IMR-90 (cell line): ENCODE measurements at regions not wholly inside any gene's neighbourhood (a gene's known extent, or its start where the extent isn't known, plus 50 kb on each side); places are given as distances from the start of the nearest gene placed in this dataset.

Experiments used
- ATAC-seq: fragments of 200-7000 bp; cut with Tn5 transposase; 2 replicates; pipeline ENCODE4 v1.9.1; 2020; ENCODE audit warnings: low read depth, mild to moderate bottlenecking, moderate library complexity
- BruUV-seq: library from RNA; stranded (reverse); fragments of 400-500 nt; replicated peaks from 2 replicates; lab custom pipeline; 2021; lab: Mats Ljungman, UMichigan
- CTCF ChIA-PET: fragments of 300-600 bp; formaldehyde crosslinking; extraction: SDS; loops from one replicate; lab custom pipeline; 2021; ENCODE audit warnings: antibody characterized with exemption; lab: Yijun Ruan, JAX
- POLR2A ChIA-PET: fragments of 300-600 bp; sonication (Branson Sonifier 250); formaldehyde crosslinking; loops from one replicate; lab custom pipeline; 2022; ENCODE audit warnings: antibody characterized with exemption; ENCODE audit not compliant: unreplicated experiment; lab: Charles Lee
- DNase-seq: peaks from one replicate; pipeline ENCODE4 v3.0.0; 2013
- H2AFZ ChIP-seq: replicated peaks from 2 replicates; pipeline ENCODE3; 2013; ENCODE audit warnings: low read length, mild to moderate bottlenecking; ENCODE audit not compliant: poor library complexity
- H2AK5ac ChIP-seq: 2 replicates; pipeline ENCODE4 v1.6.1; 2013; ENCODE audit warnings: low read depth, low read length, inconsistent platforms
- H2AK9ac ChIP-seq: replicated peaks from 2 replicates; pipeline ENCODE3; 2013; ENCODE audit warnings: mild to moderate bottlenecking, low read depth, low read length, moderate library complexity; ENCODE audit not compliant: poor library complexity
- H2BK120ac ChIP-seq: 2 replicates; pipeline ENCODE4 v1.6.1; 2013; ENCODE audit warnings: low read depth, low read length, inconsistent platforms
- H2BK15ac ChIP-seq: 3 replicates; pipeline ENCODE4 v1.6.1; 2013; ENCODE audit warnings: low read depth, low read length, inconsistent platforms
- H2BK20ac ChIP-seq: 2 replicates; pipeline ENCODE4 v1.6.1; 2013; ENCODE audit warnings: low read depth, mild to moderate bottlenecking, inconsistent platforms, low read length, moderate library complexity
- H2BK5ac ChIP-seq: 2 replicates; pipeline ENCODE4 v1.6.1; 2013; ENCODE audit warnings: mild to moderate bottlenecking, low read depth, low read length, inconsistent platforms; ENCODE audit not compliant: poor library complexity, severe bottlenecking
- H3K14ac ChIP-seq: replicated peaks from 2 replicates; pipeline ENCODE4 v1.6.1; 2013; ENCODE audit warnings: low read depth, low read length, inconsistent platforms
- H3K18ac ChIP-seq: 2 replicates; pipeline ENCODE4 v1.6.1; 2013; ENCODE audit warnings: low read depth, low read length, control low read depth
- H3K23ac ChIP-seq: 2 replicates; pipeline ENCODE4 v1.6.1; 2013; ENCODE audit warnings: low read depth, low read length, inconsistent platforms
- H3K27ac ChIP-seq: 2 replicates; pipeline ENCODE4 v1.5.1; 2013; ENCODE audit warnings: mild to moderate bottlenecking, control low read depth, low read length; ENCODE audit not compliant: insufficient read depth
- H3K27me3 ChIP-seq: 2 replicates; pipeline ENCODE4 v1.6.1; 2013; ENCODE audit warnings: low read length; ENCODE audit not compliant: control insufficient read depth, insufficient read depth
- H3K36me3 ChIP-seq: 2 replicates; pipeline ENCODE4 v1.6.1; 2013; ENCODE audit warnings: low read length, mixed read lengths; ENCODE audit not compliant: control insufficient read depth, insufficient read depth
- H3K4ac ChIP-seq: 2 replicates; pipeline ENCODE4 v1.6.1; 2013; ENCODE audit warnings: low read depth, low read length, inconsistent platforms
- H3K4me1 ChIP-seq: 2 replicates; pipeline ENCODE4 v1.6.1; 2013; ENCODE audit warnings: low read length, mixed read lengths; ENCODE audit not compliant: control insufficient read depth, insufficient read depth
- H3K4me2 ChIP-seq: 2 replicates; pipeline ENCODE4 v1.6.1; 2013; ENCODE audit warnings: low read depth, mild to moderate bottlenecking, control low read depth, low read length, moderate library complexity
- H3K4me3 ChIP-seq: 2 replicates; pipeline ENCODE4 v1.5.1; 2013; ENCODE audit warnings: low read depth, mild to moderate bottlenecking, control low read depth, low read length, moderate library complexity; ENCODE audit not compliant: insufficient read depth
- H3K56ac ChIP-seq: 2 replicates; pipeline ENCODE4 v1.6.1; 2013; ENCODE audit warnings: low read length, inconsistent platforms; ENCODE audit not compliant: insufficient read depth; ENCODE audit errors: extremely low read depth
- H3K79me1 ChIP-seq, 2 experiments: 2 replicates each; pipeline ENCODE4 v1.6.1; 2013; ENCODE audit warnings: low read length in 2 of 2, inconsistent platforms in 1 of 2, low read depth in 1 of 2
- H3K9ac ChIP-seq: 2 replicates; pipeline ENCODE4 v1.6.1; 2013; ENCODE audit warnings: low read depth, low read length, control low read depth
- H3K9me1 ChIP-seq: 2 replicates; pipeline ENCODE4 v1.6.1; 2013; ENCODE audit warnings: low read length, inconsistent platforms; ENCODE audit not compliant: insufficient read depth
- H3K9me3 ChIP-seq: 2 replicates; pipeline ENCODE4 v1.6.1; 2013; ENCODE audit warnings: low read length; ENCODE audit not compliant: control insufficient read depth, insufficient read depth
- H4K20me1 ChIP-seq: 2 replicates; pipeline ENCODE4 v1.6.1; 2013; ENCODE audit warnings: low read length, inconsistent platforms; ENCODE audit not compliant: insufficient read depth
- H4K5ac ChIP-seq: 2 replicates; pipeline ENCODE4 v1.6.1; 2013; ENCODE audit warnings: mild to moderate bottlenecking, low read depth, low read length, control low read depth
- H4K8ac ChIP-seq, 2 experiments: 2 replicates each; pipeline ENCODE4 v1.6.1; 2013; ENCODE audit warnings: low read depth in 2 of 2, low read length in 2 of 2, control low read depth in 1 of 2, inconsistent platforms in 1 of 2
- H4K91ac ChIP-seq: 2 replicates; pipeline ENCODE4 v1.6.1; 2013; ENCODE audit warnings: low read depth, low read length, inconsistent platforms; ENCODE audit not compliant: insufficient read depth
- CEBPB ChIP-seq: IDR thresholded peaks from 2 replicates; pipeline ENCODE4 v1.6.1; 2012; ENCODE audit warnings: low read depth, low read length, improper control_type of control experiment
- FOS ChIP-seq: fragments of 150-350 bp; IDR thresholded peaks from 2 replicates; pipeline ENCODE4 v1.6.1; 2016; ENCODE audit warnings: low read depth, low read length
- MAFK ChIP-seq: IDR thresholded peaks from 2 replicates; pipeline ENCODE4 v1.6.1; 2012; ENCODE audit warnings: low read depth, low read length, improper control_type of control experiment
- MAZ ChIP-seq: IDR thresholded peaks from 2 replicates; pipeline ENCODE4 v1.6.1; 2012; ENCODE audit warnings: low read depth, mild to moderate bottlenecking, low read length, improper control_type of control experiment, moderate library complexity, borderline replicate concordance
- MXI1 ChIP-seq: IDR thresholded peaks from 2 replicates; pipeline ENCODE4 v1.6.1; 2012; ENCODE audit warnings: low read depth, mild to moderate bottlenecking, low read length, moderate library complexity, borderline replicate concordance
- NFE2L2 ChIP-seq: fragments of 150-350 bp; IDR thresholded peaks from 2 replicates; pipeline ENCODE4 v1.6.1; 2016; ENCODE audit warnings: low read depth, mild to moderate bottlenecking, low read length
- POLR2A ChIP-seq: IDR thresholded peaks from 2 replicates; pipeline ENCODE4 v1.6.1; 2012; ENCODE audit warnings: mild to moderate bottlenecking, low read depth, low read length
- RAD21 ChIP-seq: IDR thresholded peaks from 2 replicates; pipeline ENCODE4 v1.6.1; 2012; ENCODE audit warnings: low read length, improper control_type of control experiment
- RCOR1 ChIP-seq: IDR thresholded peaks from 2 replicates; pipeline ENCODE4 v1.6.1; 2012; ENCODE audit warnings: mild to moderate bottlenecking, low read length, improper control_type of control experiment; ENCODE audit not compliant: insufficient replicate concordance
- RFX5 ChIP-seq: IDR thresholded peaks from 2 replicates; pipeline ENCODE4 v1.8.0; 2012; ENCODE audit warnings: low read depth, mild to moderate bottlenecking, low read length, moderate library complexity
- SMC3 ChIP-seq: fragments of 150-350 bp; IDR thresholded peaks from 2 replicates; pipeline ENCODE4 v1.6.1; 2016; ENCODE audit warnings: low read depth, mild to moderate bottlenecking, antibody characterized with exemption, low read length, moderate library complexity
- USF2 ChIP-seq: fragments of 150-350 bp; IDR thresholded peaks from 2 replicates; pipeline ENCODE4 v1.6.1; 2017; ENCODE audit warnings: mild to moderate bottlenecking, antibody characterized with exemption, low read length, low read depth
- WGBS, 2 experiments: methylation state at CpG; one replicate each; pipeline versions ENCODE4 v1.1.5 to v1.1.7; 2013; ENCODE audit warnings: missing lambda C conversion rate in 2 of 2; ENCODE audit not compliant: insufficient read length in 1 of 2; ENCODE audit errors: extremely low coverage in 2 of 2; 5-methylcytosine and 5-hydroxymethylcytosine counted together
- dilution Hi-C: fragments of 300-500 bp; cut with HindIII; formaldehyde crosslinking; loops from one replicate; pipeline ENCODE4 v1.14.3; 2018; ENCODE audit warnings: low sequenced_read_pairs; ENCODE audit not compliant: unreplicated experiment
- in situ Hi-C: fragments of 300-500 bp; cut with MboI; formaldehyde crosslinking; loops from 3 replicates; pipeline ENCODE4 v1.14.3; 2019; ENCODE audit warnings: low sequenced_read_pairs, inconsistent platforms, mixed read lengths
- intact Hi-C: fragments of 100-400 bp; cut with micrococcal nuclease; formaldehyde crosslinking; loops from 2 replicates; pipeline ENCODE4 v1.10.0; 2022

- Histone ChIP-seq H2BK15ac (no peak overlapping the region), H3K4me3 (no peak overlapping the region), H2AK5ac (no peak overlapping the region), H3K4me2 (no peak overlapping the region), H4K91ac (no peak overlapping the region), H3K79me1 (no peaks in the 10 kb centered on the region), H3K4ac (no peak overlapping the region), H2BK5ac (no peak overlapping the region), H3K23ac (no peak overlapping the region), H3K18ac (no peak overlapping the region), H3K36me3 (no peaks in the 10 kb centered on the region), H3K56ac (no peak overlapping the region), H3K9me3 (no peaks in the 10 kb centered on the region), H4K20me1 (no peaks in the 10 kb centered on the region), H3K27me3 (no peaks in the 10 kb centered on the region), H4K8ac (no peak overlapping the region), H2BK120ac (no peak overlapping the region), H2AK9ac (no peak overlapping the region), H3K9me1 (peaks cover 22% of the 10 kb centered on the region), H3K4me1 (peaks cover 19% of the 10 kb centered on the region), H2AFZ (no peak overlapping the region), H3K14ac (no peak overlapping the region), H3K9ac (no peak overlapping the region), H2BK20ac (no peak overlapping the region), H3K27ac (no peak overlapping the region), H4K5ac (no peak overlapping the region)
- no peak for DNase-seq
- CTCF ChIA-PET: interaction anchor here (1.2 kb wide), 1 partner anchor 102 kb away, joined by 3 read pairs; no protein-coding TSS in a partner anchor
- in situ Hi-C loops: no loop called here
- no TSS peak for BruUV-seq
- no peak for ATAC-seq
- dilution Hi-C loops: no loop called here
- intact Hi-C loops: loop anchor here (5.0 kb wide), 2 partner anchors 57 to 102 kb away; partner anchors contain the start of gene IFFO2
- WGBS, 2 experiments: 60% methylated on average over 1 of the region's 7 CpGs; no CpG with 5 or more reads in 1 of the 2 experiments
- no peak for TF ChIP-seq USF2
- no peak for TF ChIP-seq CEBPB
- TF ChIP-seq FOS: no peak
- no peak for TF ChIP-seq MAFK
- TF ChIP-seq POLR2A: no peak
- no peak for TF ChIP-seq MAZ
- no peak for TF ChIP-seq SMC3
- TF ChIP-seq MXI1: no peak
- TF ChIP-seq RCOR1: no peak
- TF ChIP-seq RFX5: no peak
- no peak for TF ChIP-seq RAD21
- no peak for TF ChIP-seq NFE2L2
- POLR2A ChIA-PET: no interaction called here
Observed at GRCh38 chr1:19014765-19015164, 58.3 kb upstream of the IFFO2 start.
